AG10803 (cell line): ENCODE measurements at regions not wholly inside any gene's neighbourhood (a gene's known extent, or its start where the extent isn't known, plus 50 kb on each side); places are given as distances from the start of the nearest gene placed in this dataset.

Source experiments
- DNase-seq: peaks from one replicate; pipeline ENCODE4 v3.0.0; 2010; ENCODE audit warnings: low read depth
- H3K4me3 ChIP-seq: 2 replicates; pipeline ENCODE4 v1.5.1; 2011; ENCODE audit warnings: mild to moderate bottlenecking, low read length, control low read depth
- CTCF ChIP-seq: conservative IDR thresholded peaks from 2 replicates; pipeline ENCODE4 v1.5.1; 2011; ENCODE audit warnings: mild to moderate bottlenecking, low read length, control low read depth, inconsistent platforms

GRCh38 chr2:120460511-120460910, 114.6 kb downstream of the INHBB start:
- DNase-seq: no peak
- no peak overlapping the region for H3K4me3 ChIP-seq
- TF ChIP-seq CTCF: no peak

GRCh38 chr2:120461092-120461491, 115.2 kb downstream of the INHBB start:
- H3K4me3 ChIP-seq: no peak overlapping the region
- TF ChIP-seq CTCF: no peak
- DNase-seq: no peak

GRCh38 chr2:120461546-120462537, 115.9 kb downstream of the INHBB start:
- DNase-seq: no peak
- no peak overlapping the region for H3K4me3 ChIP-seq
- TF ChIP-seq CTCF: no peak

GRCh38 chr2:120463527-120463926, 117.6 kb downstream of the INHBB start:
- no peak for TF ChIP-seq CTCF
- H3K4me3 ChIP-seq: no peak overlapping the region
- no peak for DNase-seq

GRCh38 chr2:120463996-120464395, 118.1 kb downstream of the INHBB start:
- TF ChIP-seq CTCF: no peak
- DNase-seq: no peak
- H3K4me3 ChIP-seq: no peak overlapping the region

- no peak overlapping the region for H3K4me3 ChIP-seq
These were observed 118.6 kb downstream of the INHBB start for GRCh38 chr2:120464448-120464931.

More at GRCh38 chr2:120464448-120464931, 118.6 kb downstream of the INHBB start:
- DNase-seq: no peak
- no peak for TF ChIP-seq CTCF
